DMS153 (cell line): ENCODE measurements at regions not wholly inside any gene's neighbourhood (a gene's known extent, or its start where the extent isn't known, plus 50 kb on each side); places are given as distances from the start of the nearest gene placed in this dataset.
"Not testable (repeated sequence)": the region's sequence is repeated elsewhere in the genome, so short reads cannot be mapped to it uniquely, and the experiment has no call there.

Experiments used
- DNase-seq: peaks from one replicate; lab custom pipeline; 2025; lab: John Stamatoyannopoulos, UW

DNA sequence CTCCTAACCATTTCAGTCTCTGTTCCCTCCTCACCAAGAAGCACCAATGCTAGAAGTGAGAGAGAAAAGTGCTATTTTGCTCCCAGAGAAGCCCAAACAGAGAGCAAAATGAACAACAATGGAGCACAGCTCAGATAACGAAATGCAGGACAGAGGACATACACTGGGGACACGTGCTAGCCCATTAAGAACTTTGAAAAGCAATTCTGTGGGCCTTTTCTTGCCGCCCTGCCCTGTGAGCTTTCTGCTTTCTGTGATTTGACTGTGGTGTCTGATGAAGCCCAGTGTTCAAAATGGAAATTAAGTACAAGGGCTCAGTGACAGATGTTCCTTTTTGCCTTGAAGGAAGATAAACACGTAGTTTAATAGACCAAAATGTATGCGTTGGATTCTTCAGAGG is 130.8 kb downstream of the S1PR1 start:
- no peak for DNase-seq

DNA sequence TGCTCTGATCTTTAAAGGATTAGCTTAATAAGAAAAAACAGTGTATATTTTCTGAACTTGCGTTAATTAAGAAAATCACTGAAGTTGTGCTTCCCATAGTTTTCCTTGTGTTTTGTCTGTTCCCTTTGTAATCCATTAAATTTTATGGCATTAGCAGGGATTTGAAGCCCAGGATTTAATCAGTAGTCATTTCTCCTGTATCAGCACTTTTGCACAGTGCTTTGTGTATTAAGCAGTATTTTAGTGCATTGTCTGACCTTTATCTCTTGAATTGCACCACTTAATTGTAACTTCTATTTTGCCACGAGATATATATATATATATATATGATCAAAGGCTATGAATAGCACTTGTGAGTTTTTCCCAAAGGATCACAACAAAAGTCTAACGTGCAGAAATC is 133.7 kb downstream of the S1PR1 start:
- no peak for DNase-seq

DNA sequence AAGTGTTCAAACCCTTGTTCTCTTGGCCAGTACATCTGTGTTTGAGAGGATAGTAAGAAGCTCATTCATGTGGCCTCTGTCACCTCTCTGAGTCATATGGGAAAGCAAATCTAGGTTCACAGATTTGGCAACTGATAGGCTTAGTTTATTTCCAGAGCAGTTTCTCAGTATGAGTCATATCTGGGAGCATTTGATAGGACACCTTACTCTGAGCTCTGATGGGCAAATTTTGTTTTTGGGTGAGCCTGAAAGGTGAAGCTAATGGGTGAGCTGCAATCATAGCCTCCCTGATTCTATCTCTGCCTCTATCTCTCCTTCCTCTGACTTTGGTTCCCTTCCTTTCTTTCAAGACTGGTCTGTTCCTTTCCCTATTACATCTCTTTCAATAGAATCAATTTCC is 134.4 kb downstream of the S1PR1 start:
- no peak for DNase-seq

DNA sequence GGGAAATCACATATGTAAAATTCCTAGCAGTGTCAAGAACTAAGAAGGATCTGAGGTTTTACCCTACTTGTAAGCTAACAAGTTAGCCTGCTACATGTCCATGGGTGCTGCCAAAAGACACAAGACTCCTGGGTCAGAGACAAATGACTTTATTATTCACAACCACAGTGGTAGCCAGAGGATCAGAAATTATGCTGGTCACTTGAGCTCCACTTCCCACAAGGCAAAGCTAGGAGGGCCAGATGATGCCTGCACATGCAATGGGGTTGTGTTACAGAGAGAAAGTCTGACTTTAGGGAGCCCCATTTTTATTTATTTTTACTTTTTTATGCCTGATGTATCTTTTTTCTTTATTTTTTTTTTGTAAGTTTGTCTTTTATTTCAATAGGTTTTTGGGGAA is 136.8 kb downstream of the S1PR1 start:
- DNase-seq: no peak

DNA sequence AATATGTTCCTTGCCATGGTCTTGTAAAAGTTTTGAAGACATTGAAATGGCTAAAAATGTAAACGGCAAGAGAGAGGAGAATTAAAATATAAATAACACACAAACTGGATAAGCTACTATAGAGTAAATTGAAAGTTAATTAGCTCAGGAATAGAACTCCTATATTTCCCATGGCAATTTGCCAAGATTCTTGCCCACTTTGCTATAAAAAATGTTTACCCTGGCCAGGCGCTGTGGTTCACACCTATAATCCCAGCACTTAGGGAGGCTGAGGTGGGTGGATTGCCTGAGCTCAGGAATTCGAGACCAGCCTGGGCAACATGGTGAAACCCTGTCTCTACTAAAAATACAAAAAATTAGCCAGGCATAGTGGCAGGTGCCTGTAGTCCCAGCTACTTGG is 138.6 kb downstream of the S1PR1 start:
- not testable (repeated sequence) for DNase-seq

DNA sequence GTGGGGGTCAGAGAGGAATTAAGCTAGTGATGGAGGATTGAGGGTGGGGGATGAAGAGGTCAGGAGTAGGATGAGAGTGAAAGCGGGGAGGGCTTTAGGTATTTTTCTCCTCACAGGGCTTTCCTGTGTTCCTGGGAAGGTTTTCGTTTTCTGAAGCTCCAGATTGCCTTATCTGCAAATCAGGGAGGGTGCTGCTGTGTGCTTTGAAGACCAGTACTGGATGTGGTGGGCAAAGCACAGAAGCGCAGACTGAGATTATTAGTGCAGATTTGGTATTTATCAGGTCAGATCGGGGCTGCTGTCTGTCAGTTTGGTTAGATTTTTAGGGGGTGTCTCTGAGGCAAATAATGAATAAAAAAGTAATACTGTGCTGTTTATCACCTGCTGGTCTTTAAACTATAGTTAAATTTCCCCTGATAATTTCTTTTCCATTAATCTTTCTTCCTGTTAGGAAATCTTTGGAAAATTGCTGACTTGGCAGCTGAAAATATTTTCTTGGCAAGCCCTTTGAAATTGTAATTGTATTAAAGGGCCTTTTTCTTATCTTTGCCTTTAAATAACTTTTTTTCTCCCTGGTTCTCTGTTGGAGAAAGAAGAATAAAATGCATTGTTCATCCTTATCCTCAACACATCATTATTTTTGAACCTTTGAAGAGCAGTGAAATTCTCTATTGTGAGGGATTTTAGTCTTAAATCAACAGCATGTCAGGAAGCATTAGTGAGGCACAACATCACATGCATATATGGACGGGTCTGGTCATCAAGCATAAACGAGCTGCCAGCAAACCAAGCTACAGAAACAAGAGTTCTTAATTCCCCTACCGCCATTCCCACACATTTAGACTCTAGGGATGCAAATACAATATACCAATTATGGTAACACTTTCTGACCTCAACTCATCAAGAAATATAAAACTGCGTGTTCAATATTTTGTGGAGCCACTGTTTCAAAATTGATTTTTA is 139.6 kb downstream of the S1PR1 start:
- DNase-seq: no peak

DNA sequence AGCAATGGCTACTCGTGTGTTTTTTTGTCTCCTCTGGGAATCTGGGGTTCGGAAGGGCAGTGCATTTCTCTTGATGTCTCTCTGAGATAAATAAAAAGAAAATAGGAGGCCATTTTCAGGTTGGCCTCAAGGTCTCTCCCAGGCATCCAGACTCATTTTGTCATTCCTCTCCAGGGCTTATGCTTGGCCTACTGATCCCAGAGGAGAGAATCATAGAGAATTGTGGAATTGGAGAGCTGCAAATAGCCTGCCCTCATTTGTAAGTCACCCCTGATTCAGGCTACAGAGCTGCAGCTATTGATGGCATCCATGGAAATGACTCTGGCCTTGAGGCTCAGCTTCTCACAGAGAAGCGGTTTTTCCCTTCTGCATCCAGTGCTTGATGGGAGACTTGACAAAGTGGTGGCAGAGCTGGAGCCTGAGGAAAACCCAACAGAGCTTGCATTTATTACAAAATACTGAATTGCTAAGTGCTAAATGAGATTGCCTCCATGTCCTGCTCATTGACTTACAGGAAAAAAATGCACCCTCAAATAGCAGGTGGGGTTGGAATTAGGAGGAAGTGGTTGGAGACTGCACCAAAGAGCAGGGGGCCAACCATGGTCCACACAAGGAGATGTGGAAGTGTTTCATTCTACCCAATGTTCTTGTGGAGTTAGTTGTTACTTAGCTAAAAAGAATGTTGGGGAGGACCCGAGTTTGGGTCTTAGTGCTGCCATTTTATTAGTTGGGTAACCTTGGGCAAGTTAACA is 140.4 kb downstream of the S1PR1 start:
- no peak for DNase-seq

DNA sequence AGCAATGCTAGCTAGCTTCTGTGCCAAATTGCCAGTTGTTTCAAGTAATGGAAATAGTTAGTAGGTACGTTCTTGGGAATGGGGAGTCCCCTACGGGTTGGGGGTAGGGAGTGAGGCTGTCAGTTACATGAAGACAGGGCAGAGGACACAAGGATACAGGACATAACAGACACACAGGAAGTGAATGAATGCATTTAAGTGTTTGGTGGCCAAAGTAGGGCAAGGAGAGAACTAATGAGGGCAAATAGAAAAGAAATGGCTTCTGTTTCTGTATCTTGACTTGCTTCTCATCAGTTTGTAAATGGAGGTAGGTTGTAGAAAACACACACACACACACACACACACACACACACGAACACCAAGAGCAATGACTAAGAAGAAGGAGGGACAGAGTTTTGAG is 142.2 kb downstream of the S1PR1 start:
- no peak for DNase-seq

DNA sequence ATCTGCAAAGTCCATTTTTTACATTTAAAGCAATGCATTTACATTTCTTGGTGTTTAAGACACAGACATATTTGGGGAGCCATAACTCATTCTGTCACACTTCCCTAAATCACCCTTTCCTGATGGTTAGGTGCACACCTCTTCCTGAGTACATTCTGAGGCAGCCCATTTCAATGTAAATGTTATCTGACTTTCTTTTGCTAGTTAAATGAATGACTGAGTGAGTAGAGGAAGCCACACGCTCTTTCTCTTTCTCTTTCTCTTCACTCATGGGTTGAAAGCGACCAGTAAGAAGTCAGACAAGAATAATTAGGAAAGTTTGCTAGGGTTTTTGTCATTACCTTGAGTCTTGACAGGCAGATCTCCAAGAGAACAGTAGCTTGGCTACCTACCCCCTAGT is 143.1 kb downstream of the S1PR1 start:
- no peak for DNase-seq

DNA sequence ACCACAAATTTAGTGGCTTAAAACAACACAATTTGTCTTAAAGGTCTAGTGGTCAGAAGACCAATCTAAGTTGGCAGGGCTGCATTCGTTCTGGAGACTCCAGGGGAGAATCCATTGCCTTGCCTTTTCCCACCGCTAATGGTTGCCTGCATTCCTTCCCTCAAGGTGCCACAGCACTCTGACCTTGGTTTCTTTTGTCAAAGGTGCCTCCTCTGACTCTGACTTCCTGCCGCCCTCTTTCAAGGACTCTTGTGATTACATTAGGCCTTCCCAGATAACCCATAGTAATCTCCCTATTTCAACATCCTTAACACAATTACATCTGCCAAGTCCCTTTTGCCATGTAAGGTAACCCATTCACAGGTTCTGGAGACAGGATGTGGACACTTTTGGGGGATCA is 145.3 kb downstream of the S1PR1 start:
- no peak for DNase-seq

DNA sequence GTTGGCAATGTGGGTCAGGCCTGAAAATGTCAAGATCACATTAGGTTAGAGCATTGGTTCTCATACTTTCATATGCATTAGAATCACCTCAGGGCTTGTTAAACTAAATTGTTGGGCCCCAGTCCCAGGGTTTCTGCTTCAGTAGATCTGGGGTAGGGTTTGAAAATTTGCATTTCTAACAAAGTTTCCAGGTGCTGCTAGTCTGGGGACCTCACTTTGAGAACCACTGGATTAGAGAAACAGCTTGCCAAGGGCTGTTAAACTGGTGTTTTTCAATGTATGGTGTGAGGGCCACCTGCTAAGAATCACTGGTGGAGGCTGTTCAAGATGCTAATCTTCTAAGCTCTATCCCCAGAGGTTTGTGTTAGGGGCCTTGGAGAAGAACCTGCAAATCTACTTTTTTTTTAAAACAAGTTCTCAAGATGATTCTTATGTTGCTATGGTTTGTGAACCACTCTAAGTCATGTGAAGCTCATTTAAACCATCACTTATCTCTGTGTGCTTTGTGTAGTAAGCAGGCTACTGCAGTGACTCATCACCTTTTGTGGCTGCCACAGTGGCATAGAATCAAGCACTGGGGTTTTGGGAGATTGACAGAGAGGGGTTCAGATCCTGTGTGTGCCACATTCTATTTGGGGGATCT is 152.2 kb downstream of the S1PR1 start:
- peak; percentile 7 for DNase-seq

DNA sequence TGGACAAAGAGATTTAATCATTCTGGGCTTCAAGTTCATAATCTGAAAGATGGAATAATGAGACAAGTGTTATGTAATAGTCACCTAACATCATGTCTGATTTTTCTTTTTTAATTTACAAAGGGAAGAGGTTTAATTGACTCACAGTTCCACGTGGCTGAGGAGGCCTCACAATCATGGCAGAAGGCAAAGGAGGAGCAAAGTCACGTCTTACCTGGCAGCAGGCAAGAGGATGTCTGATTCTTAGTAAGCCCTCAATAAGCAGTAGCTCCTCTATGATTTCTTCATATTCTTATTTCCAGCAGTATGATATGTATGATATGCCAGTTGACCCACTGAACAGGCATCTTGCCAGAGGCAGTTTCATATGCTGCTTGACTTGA is 152.7 kb downstream of the S1PR1 start:
- DNase-seq: no peak

DNA sequence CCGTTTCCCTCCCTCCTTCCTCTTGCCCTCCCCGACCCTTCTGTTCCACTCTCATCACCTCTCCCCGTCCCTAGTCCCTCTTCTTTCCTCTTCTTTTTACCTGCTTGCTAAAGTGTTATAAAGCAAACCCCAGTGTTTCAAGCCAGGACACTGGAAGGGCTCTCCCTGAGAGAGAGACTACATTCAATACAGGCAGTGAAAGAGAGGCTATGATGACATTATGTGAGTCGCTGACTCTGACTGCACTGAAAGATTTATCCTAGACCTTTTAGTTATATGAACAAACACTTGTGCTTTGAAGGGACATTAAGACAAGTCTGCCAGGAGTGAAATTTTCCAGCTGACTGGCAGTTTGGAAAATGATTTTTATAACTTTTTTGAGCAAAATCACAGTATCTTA is 155.7 kb downstream of the S1PR1 start:
- no peak for DNase-seq

DNA sequence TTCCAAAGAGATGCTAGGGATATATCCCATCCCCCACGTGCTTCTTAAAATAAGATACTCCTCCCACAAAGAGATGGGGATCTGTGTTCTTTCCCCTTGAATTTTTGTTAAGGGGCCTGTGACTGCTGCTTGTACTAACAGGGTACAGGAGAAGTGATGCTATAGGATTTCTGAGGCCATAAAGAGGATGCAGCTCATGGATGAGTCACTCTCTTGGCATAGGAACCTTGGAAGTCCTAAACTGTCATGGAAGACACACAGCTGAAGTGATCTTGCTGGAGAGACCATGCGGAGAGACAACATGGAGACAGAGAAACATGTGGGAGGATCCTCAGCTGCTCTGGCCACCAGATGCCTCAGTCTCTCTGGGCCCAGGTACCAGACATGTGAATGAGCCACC is 157.2 kb downstream of the S1PR1 start:
- DNase-seq: no peak

DNA sequence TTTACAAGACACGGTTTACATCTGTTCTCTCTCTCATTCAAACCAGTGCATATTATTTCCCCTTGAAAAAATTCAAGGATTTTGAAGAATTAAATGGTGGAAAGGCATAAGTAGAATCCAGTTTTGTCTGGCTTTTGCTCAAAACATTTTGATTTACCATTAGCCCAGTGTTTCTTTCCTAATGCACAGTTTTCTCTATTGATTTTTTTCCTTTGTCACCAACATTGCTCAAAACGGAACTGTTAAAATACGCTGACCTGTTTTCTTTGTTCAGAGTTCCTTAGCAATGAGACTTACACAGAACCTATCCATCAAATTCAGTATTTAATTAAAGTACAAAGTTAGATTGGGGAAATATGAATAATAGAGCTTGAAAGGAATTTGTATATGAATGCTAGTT is 162.4 kb downstream of the S1PR1 start:
- no peak for DNase-seq

DNA sequence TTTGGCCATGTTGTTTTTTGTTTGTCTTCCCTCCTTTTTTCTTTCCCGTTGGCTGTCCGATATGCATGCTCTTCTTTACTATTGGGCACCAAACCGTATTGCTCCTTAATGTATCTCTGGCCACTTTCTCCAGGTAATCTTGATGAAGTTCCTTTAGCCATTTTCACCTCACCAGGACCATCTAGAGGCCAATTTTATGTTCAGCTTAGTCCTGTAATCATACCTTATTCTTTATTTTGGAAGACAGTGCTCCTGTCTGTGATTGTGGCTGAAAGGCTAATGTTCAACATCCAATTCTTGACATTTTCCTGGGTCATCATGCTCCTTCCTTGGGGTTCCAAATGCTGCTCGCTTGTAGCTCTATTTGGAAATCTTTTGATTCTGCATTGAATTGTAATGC is 169.5 kb downstream of the S1PR1 start:
- DNase-seq: no peak

DNA sequence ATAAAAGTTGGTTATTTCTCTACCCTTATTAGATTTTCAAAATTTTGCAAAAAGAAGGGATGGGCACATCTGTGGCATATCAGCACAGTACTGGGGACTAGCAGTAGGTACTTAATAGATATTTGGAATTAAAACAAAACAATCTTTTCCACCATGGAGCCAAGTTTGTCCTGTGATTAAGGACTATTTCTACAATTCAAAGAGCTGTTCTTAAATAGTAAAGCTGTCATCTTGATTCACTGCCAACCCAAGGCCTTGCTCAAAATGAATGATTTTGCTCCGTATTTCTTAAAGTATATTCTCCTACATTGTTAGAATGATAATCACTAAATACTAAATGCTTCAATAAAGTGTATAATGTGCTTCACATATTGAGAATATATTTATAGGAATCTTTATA is 169.9 kb downstream of the S1PR1 start:
- no peak for DNase-seq

DNA sequence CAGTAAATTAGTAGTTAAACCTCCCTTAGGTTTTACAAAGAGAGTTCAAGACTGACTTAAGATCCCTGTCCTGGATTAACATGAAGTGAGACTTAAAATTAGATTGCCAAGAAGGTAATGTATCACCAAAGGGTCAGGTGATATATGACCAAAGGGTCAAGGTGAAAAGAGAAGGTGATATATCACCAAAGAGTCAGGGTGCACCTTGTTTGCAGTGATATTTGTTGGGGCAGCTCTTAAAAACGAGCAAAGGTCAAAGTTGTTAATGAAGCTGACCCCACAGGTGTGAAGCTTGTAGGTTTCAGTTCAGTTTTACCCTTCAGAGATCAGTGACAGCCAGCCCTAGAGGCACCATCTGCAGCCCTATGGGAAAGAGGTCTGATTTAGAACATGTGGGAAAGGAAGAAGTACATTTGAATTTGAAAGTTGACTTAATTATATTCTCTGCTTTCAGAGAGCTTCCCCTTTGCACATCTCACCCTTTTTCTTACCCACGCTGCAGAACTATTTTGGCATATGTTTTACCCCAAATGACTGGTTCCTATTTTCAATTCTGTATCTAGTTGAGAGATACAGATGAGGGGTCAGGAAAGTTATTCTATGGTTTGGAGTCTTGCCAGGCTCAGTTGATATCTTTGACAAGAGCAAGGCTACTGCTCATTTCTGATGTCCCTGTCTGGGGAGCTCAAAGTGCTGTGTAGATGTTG is 170.8 kb downstream of the S1PR1 start:
- DNase-seq: no peak

DNA sequence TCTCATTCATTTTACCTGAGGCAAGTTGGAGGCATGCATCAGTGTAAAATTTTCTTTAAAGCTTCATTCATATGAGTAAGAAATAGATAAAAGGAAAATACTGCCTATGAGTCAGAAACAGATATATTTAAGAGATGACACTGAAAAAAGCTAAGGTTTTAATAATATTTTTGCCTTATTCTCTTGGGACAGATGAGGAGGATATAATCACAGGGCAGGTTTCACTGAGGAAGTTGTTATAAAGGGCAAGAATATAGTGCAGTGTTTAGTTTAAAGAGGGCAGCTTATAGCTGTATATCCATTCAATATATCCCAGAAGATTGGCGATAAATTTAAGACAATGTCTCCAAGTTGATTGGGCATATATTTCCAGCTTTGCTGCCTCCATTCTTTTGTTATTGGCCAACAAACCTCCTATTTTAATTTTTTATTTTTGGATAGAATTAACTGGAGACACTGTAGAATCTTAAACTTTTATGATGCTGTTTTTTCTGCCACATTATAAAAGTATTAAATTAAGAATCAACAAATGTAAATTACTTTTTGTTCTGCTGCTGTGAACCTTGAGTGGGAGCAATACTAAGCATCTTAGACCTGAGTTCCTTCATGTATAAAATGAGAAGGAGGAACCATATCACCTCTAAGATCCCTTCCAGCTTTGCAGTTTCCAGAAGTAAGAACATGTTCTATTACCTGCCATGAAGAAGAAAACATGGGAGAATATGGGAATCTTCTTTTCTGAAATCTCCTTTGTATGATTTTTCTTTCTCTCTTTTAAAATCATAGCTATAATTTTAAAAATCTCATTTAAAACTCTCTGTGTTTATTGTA is 171.6 kb downstream of the S1PR1 start:
- no peak for DNase-seq

DNA sequence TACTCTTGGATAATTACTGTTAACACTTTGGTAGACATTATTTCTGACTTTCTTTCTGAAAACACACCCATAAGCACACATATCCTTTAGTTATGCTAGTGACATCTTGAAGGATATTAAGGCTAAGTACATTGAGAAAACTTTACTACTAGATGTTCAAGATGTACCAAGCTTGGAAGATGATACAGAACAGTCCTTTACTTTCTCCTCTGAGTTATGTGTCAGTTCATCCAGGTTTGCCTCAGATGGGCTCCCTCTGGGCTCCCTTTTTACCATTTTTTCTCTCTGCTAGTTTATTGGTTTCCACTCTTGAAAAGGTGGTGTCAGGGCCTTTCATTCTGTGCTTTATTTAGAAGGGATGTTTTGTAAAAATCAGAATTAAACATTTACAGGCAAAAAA is 172.3 kb downstream of the S1PR1 start:
- DNase-seq: no peak
